Large intestine (tissue), 3 donors: ENCODE measurements at regions not wholly inside any gene's neighbourhood (a gene's known extent, or its start where the extent isn't known, plus 50 kb on each side); places are given as distances from the start of the nearest gene placed in this dataset.

Experiments used
- DNase-seq, 2 donors: peaks; one replicate each; pipeline versions ENCODE4 v3.0.0 to v3.0.0-alpha.2; 2013
- H3K27ac ChIP-seq: one replicate; pipeline ENCODE4 v1.5.1; 2013; ENCODE audit warnings: low read length
- H3K27me3 ChIP-seq: 2 replicates; pipeline ENCODE4 v1.6.1; 2013; ENCODE audit warnings: low read length; ENCODE audit not compliant: control insufficient read depth, insufficient read depth
- H3K36me3 ChIP-seq: 2 replicates; pipeline ENCODE4 v1.6.1; 2013; ENCODE audit warnings: low read length; ENCODE audit not compliant: control insufficient read depth, insufficient read depth
- H3K4me1 ChIP-seq: one replicate; pipeline ENCODE4 v1.6.1; 2013; ENCODE audit warnings: low read length; ENCODE audit not compliant: control insufficient read depth, insufficient read depth
- H3K4me3 ChIP-seq: one replicate; pipeline ENCODE4 v1.5.1; 2013; ENCODE audit warnings: low read length
- H3K9me3 ChIP-seq: one replicate; pipeline ENCODE4 v1.6.1; 2013; ENCODE audit warnings: mild to moderate bottlenecking, low read depth, low read length, moderate library complexity; ENCODE audit not compliant: control insufficient read depth
- WGBS: methylation state at CpG from one replicate; pipeline ENCODE4 v1.1.5; 2013; ENCODE audit warnings: low lambda C conversion rate; ENCODE audit not compliant: insufficient coverage; 5-methylcytosine and 5-hydroxymethylcytosine counted together

- no peak for DNase-seq
- H3K27me3 ChIP-seq = peaks cover 3% of the 10 kb centered on the region
- H3K9me3 ChIP-seq = no peaks in the 10 kb centered on the region
- no peak overlapping the region for H3K27ac ChIP-seq
- no CpG with 5 or more reads among the region's 1 CpG for WGBS
- H3K4me1 ChIP-seq = no peaks in the 10 kb centered on the region
- H3K4me3 ChIP-seq = no peak overlapping the region
- H3K36me3 ChIP-seq = no peaks in the 10 kb centered on the region
Observed at GRCh38 chr18:25729072-25729471, 361.3 kb downstream of the SS18 start.

GRCh38 chr18:25727281-25727985 lies 363.0 kb downstream of the SS18 start:
- Histone ChIP-seq H3K9me3 (no peaks in the 10 kb centered on the region), H3K27me3 (peaks cover 3% of the 10 kb centered on the region), H3K36me3 (no peaks in the 10 kb centered on the region), H3K4me1 (no peaks in the 10 kb centered on the region), H3K4me3 (no peak overlapping the region), H3K27ac (no peak overlapping the region)
- no CpG with 5 or more reads among the region's 5 CpGs for WGBS
- no peak for DNase-seq

- H3K4me1 ChIP-seq = no peaks in the 10 kb centered on the region
- H3K36me3 ChIP-seq = no peaks in the 10 kb centered on the region
- no peak for DNase-seq
- H3K27me3 ChIP-seq = peaks cover 3% of the 10 kb centered on the region
- no peak overlapping the region for H3K27ac ChIP-seq
- WGBS = no CpG with 5 or more reads among the region's 11 CpGs
- no peak overlapping the region for H3K4me3 ChIP-seq
- H3K9me3 ChIP-seq = no peaks in the 10 kb centered on the region
Observed at GRCh38 chr18:25726298-25726697, 364.1 kb downstream of the SS18 start.

- Histone ChIP-seq H3K36me3 (no peaks in the 10 kb centered on the region), H3K27ac (no peak overlapping the region), H3K4me3 (no peak overlapping the region), H3K9me3 (no peaks in the 10 kb centered on the region), H3K4me1 (no peaks in the 10 kb centered on the region), H3K27me3 (peaks cover 3% of the 10 kb centered on the region)
- no peak for DNase-seq
- WGBS = 100% methylated on average over 1 of the region's 2 CpGs
Observed at GRCh38 chr18:25725501-25725900, 364.9 kb downstream of the SS18 start.

GRCh38 chr18:25724997-25725396 lies 365.4 kb downstream of the SS18 start:
- no peak for DNase-seq
- Histone ChIP-seq H3K36me3 (no peaks in the 10 kb centered on the region), H3K27me3 (peaks cover 3% of the 10 kb centered on the region), H3K4me1 (no peaks in the 10 kb centered on the region), H3K9me3 (no peaks in the 10 kb centered on the region), H3K4me3 (no peak overlapping the region), H3K27ac (no peak overlapping the region)
- 40% methylated on average over 1 of the region's 4 CpGs for WGBS

GRCh38 chr18:25724121-25724520 lies 366.3 kb downstream of the SS18 start:
- Histone ChIP-seq H3K36me3 (no peaks in the 10 kb centered on the region), H3K4me3 (no peak overlapping the region), H3K27me3 (peaks cover 3% of the 10 kb centered on the region), H3K27ac (no peak overlapping the region), H3K4me1 (no peaks in the 10 kb centered on the region), H3K9me3 (no peaks in the 10 kb centered on the region)
- WGBS = 100% methylated on average over 1 of the region's 2 CpGs
- DNase-seq = no peak

GRCh38 chr18:25713103-25713502 lies 361.1 kb upstream of the ZNF521 start:
- no peaks in the 10 kb centered on the region for H3K27me3 ChIP-seq
- no peaks in the 10 kb centered on the region for H3K4me1 ChIP-seq
- no peaks in the 10 kb centered on the region for H3K9me3 ChIP-seq
- WGBS = 86% methylated on average over 1 of the region's 4 CpGs
- no peak for DNase-seq
- H3K4me3 ChIP-seq = no peak overlapping the region
- H3K36me3 ChIP-seq = no peaks in the 10 kb centered on the region
- no peak overlapping the region for H3K27ac ChIP-seq

GRCh38 chr18:25710981-25711380 lies 359.0 kb upstream of the ZNF521 start:
- no peaks in the 10 kb centered on the region for H3K27me3 ChIP-seq
- H3K27ac ChIP-seq = no peak overlapping the region
- H3K4me1 ChIP-seq = no peaks in the 10 kb centered on the region
- no peak for DNase-seq
- H3K9me3 ChIP-seq = no peaks in the 10 kb centered on the region
- no CpG with 5 or more reads among the region's 3 CpGs for WGBS
- no peaks in the 10 kb centered on the region for H3K36me3 ChIP-seq
- H3K4me3 ChIP-seq = no peak overlapping the region

- no peaks in the 10 kb centered on the region for H3K9me3 ChIP-seq
- no peaks in the 10 kb centered on the region for H3K27me3 ChIP-seq
- H3K36me3 ChIP-seq = no peaks in the 10 kb centered on the region
- H3K4me3 ChIP-seq = no peak overlapping the region
- DNase-seq = no peak
- H3K27ac ChIP-seq = no peak overlapping the region
- 80% methylated on average over 1 of the region's 2 CpGs for WGBS
- no peaks in the 10 kb centered on the region for H3K4me1 ChIP-seq
Observed at GRCh38 chr18:25705650-25706049, 353.7 kb upstream of the ZNF521 start.

GRCh38 chr18:25704494-25704893 lies 352.5 kb upstream of the ZNF521 start:
- Histone ChIP-seq H3K27ac (no peak overlapping the region), H3K27me3 (no peaks in the 10 kb centered on the region), H3K36me3 (no peaks in the 10 kb centered on the region), H3K4me1 (no peaks in the 10 kb centered on the region), H3K4me3 (no peak overlapping the region), H3K9me3 (no peaks in the 10 kb centered on the region)
- no CpG with 5 or more reads among the region's 10 CpGs for WGBS
- DNase-seq = no peak

- WGBS = 80% methylated on average over 1 of the region's 6 CpGs
- Histone ChIP-seq H3K27ac (no peak overlapping the region), H3K4me3 (no peak overlapping the region), H3K36me3 (no peaks in the 10 kb centered on the region), H3K9me3 (no peaks in the 10 kb centered on the region), H3K4me1 (no peaks in the 10 kb centered on the region), H3K27me3 (no peaks in the 10 kb centered on the region)
- DNase-seq = no peak
Observed at GRCh38 chr18:25704071-25704470, 352.1 kb upstream of the ZNF521 start.
